Posterior cingulate gyrus (tissue), 11 donors: ENCODE measurements at regions not wholly inside any gene's neighbourhood (a gene's known extent, or its start where the extent isn't known, plus 50 kb on each side); places are given as distances from the start of the nearest gene placed in this dataset.
"Not testable (repeated sequence)": the region's sequence is repeated elsewhere in the genome, so short reads cannot be mapped to it uniquely, and the experiment has no call there.

Experiments used
- DNase-seq, 10 donors: peaks; one replicate each; pipeline versions ENCODE4 v3.0.0 to v3.0.0-alpha.2; 2020 to 2021; ENCODE audit warnings: mixed read lengths in 3 of 10
- intact Hi-C: fragments of 100-400 bp; cut with DNase I; formaldehyde crosslinking; loops from one replicate; pipeline ENCODE4 v1.15.1; 2023

- intact Hi-C loops, result no loop called here
- DNase-seq, result peak in 1 of 10 donors; percentile 28
Observed at GRCh38 chr9:135379540-135380267, 99.9 kb upstream of the PPP1R26 start.

- intact Hi-C loops, result no loop called here
- no peak for DNase-seq
Observed at GRCh38 chr9:135380311-135380960, 99.1 kb upstream of the PPP1R26 start.

- DNase-seq, result no peak
- intact Hi-C loops, result no loop called here
Observed at GRCh38 chr9:135381762-135382310, 97.7 kb upstream of the PPP1R26 start.

GRCh38 chr9:135384226-135384625, 95.4 kb upstream of the PPP1R26 start:
- DNase-seq, result no peak
- intact Hi-C loops, result no loop called here

DNA sequence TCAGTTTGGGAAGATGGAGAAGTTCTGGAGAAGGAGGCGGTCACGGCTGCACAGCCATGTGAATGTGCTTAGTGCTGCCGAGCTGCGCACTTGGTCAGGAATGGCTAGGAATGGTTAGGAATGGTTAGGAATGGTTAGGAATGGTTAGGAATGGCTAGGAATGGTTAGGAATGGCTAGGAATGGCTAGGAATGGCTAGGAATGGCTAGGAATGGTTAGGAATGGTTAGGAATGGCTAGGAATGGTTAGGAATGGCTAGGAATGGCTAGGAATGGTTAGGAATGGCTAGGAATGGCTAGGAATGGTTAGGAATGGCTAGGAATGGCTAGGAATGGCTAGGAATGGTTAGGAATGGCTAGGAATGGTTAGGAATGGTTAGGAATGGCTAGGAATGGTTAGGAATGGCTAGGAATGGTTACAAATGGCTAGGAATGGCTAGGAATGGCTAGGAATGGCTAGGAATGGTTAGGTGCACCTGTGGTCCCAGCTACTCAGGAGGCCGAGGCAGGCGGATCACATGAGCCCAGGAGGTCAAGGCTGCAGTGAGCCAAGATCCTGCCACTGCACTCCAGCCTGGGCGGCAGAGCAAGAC, 94.7 kb upstream of the PPP1R26 start:
- DNase-seq, intact Hi-C loops: not testable (repeated sequence)

DNA sequence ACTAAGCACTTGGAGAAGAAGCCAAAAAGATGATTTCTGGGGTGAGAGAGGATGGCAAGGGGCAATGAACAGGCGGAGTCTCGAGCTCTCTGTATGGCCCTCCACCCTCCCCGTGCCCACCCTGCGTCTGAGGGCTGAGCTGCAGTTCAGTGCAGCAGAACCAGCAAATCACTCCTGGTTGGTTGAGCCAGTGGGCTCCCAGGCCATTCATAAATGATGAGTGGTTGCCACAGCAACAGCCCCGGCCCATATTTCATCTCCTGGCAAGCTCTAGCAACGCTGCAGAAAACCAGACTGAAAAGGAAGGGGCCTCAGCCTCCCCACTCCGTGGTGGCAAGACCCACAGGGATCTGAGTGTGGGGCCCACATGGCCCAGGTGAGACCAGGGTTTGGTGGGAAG, 93.8 kb upstream of the PPP1R26 start:
- intact Hi-C loops, result no loop called here
- no peak for DNase-seq

DNA sequence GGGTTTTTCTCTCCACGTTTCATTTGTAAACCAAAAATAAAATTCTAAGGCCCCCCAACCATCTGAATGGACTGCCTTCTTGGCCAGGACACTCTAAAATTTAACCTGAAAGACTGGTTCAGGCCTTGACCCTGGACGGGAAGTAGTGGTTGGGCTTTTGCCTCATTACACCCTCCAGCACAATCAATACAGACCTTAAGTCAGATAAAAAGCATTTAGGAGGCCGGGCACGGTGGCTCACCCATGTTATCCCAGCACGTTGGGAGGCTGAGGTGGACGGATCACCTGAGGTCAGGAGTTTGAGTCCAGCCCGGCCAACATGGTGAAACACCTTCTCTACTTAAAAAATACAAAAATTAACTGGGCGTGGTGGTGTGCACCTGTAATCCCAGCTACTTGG, 91.6 kb upstream of the PPP1R26 start:
- no peak for DNase-seq
- intact Hi-C loops, result no loop called here

DNA sequence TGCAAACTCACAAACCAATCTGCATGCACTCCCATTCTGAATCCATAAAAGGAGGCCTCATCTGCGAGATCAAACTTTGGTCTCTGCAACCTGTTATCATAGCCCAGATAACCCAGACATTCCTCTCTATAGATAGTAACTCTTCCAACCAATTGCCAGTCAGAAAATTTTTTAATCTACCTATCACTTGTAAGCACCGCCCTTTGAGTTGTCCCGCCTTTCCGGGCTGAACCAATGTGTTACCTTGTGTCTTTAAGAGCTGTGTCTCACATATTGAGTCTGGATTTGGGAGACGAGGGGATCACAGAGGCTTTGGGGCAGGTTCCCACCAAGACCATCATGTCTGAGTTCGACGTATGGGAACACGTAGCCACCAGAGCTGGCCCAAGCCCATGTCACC, 91.1 kb upstream of the PPP1R26 start:
- intact Hi-C loops, result no loop called here

GRCh38 chr9:135391759-135392158, 87.8 kb upstream of the PPP1R26 start:
- no peak for DNase-seq
- intact Hi-C loops, result no loop called here

More for the DNA sequence above, 91.1 kb upstream of the PPP1R26 start:
- DNase-seq, result no peak

DNA sequence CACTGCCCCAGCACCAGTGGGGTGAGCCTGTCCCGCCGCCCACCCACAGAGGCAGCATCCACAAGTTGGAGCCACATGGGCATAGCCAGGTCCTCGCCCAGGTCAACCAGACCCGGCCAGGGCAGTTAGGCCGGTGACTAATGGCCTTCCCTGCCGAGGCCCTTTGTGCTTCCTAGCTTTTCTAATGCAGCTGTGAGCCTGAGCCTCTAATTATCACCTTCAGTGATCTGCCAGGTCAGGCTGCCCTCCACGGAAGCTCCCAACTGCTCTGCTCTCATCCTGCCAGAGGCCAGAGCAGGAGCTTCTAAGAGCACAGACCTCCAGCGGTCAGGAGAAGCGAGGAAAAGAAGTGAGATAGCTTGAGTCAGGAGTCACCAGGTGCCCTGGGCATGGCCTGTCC, 87.1 kb upstream of the PPP1R26 start:
- DNase-seq, result no peak
- intact Hi-C loops, result no loop called here

- intact Hi-C loops, result no loop called here
- peak in 9 of 10 donors; percentile 24 to 94 (median 70) for DNase-seq
Observed at GRCh38 chr9:135394131-135394530, 85.5 kb upstream of the PPP1R26 start.

DNA sequence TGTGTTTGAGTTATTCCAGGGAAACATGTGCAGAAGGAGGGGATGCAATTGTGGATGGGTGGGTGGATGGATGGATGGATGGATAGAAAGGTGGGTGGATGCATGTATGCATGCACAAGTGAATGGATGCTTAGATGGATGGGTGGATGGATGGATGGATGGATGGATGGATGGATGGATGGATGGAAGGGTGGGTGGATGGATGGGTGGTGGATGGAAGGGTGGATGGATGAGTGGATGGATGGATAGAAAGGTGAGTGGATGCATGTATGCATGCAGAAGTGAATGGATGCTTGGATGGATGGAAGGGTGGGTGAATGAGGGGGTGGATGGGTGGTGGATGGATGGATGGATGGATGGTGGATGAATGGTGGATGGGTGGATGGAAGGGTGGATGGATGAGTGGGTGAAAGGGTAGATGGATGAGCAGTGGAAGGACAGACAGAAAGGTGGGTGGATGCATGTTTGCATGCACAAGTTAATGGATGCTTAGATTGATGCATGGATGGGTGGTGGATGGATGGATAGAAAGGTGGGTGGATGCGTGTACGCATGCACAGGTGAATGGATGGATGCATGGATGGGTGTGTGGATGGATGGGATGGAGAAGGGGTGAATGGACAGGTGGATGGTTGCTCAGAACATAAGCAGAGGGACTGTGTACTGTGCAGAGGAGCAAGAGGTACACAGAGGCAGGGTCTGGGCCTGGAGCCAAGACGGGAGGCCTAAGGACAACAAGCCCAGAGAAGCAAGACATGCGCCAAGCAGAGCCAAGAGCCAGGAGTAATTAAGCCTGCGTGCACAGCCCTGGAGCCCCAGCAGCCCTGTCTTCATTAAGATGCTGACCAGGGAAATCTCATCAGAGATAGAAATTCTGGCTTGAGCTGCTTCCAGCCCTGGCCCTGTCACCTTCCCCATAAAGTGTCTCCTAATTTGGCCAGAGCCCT, 84.6 kb upstream of the PPP1R26 start:
- intact Hi-C loops, result no loop called here
- no peak for DNase-seq

- DNase-seq, result no peak
- intact Hi-C loops, result no loop called here
Observed at GRCh38 chr9:135397142-135397541, 82.4 kb upstream of the PPP1R26 start.

- DNase-seq, result no peak
- intact Hi-C loops, result no loop called here
Observed at GRCh38 chr9:135399000-135399649, 80.5 kb upstream of the PPP1R26 start.

GRCh38 chr9:135400496-135400895, 79.1 kb upstream of the PPP1R26 start:
- peak in 6 of 10 donors; percentile 32 to 88 (median 48) for DNase-seq
- intact Hi-C loops, result no loop called here

GRCh38 chr9:135401218-135401617, 78.4 kb upstream of the PPP1R26 start:
- DNase-seq, result no peak
- intact Hi-C loops, result no loop called here

DNA sequence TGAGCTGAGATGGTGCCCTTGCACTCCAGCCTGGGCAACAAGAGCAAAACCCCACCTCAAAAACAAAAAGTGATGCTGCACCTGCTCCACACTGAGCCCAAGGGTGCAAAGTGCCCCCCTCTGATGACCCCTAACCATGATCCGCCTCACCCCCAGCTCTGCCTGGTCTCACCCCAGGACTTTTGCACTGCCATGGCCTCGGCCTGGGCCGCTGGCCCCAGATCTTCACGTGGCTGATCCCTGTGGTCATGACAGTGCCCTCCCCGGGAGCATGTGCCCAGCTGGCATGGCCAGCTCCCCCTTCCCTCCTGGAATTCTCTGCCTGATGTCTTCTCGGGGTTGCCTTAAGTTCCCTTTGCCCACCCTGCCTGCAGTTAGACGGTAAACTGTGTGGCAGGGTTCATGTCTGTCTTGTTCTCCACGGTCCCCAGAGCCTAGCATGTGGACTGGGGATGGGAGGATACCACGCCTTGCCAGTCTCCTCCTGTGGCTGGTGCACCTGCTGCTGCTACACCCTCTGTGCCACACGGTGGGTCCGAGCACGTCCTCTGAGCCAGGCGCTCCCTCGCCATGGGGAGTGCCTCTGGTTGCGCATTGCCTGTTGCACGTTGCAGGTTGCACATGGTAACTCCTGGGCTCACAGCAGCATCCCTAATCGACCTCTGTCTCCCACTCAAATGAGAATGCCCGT, 77.4 kb upstream of the PPP1R26 start:
- intact Hi-C loops, result no loop called here
- DNase-seq, result no peak

GRCh38 chr9:135402739-135403695, 76.6 kb upstream of the PPP1R26 start:
- intact Hi-C loops, result no loop called here
- no peak for DNase-seq
